Osteoblast (primary cell): ENCODE measurements at regions not wholly inside any gene's neighbourhood (a gene's known extent, or its start where the extent isn't known, plus 50 kb on each side); places are given as distances from the start of the nearest gene placed in this dataset.

ENCODE experiments used
- DNase-seq: peaks from one replicate; pipeline ENCODE4 v3.0.0; 2011; ENCODE audit warnings: low spot score, mixed read lengths; ENCODE audit not compliant: insufficient read length; ENCODE audit errors: missing footprints
- H2AFZ ChIP-seq: 2 replicates; pipeline ENCODE4 v1.6.0; 2011; ENCODE audit warnings: mild to moderate bottlenecking, low read length
- H3K27ac ChIP-seq: 2 replicates; pipeline ENCODE4 v1.5.1; 2011; ENCODE audit warnings: mild to moderate bottlenecking, low read depth, low read length, moderate library complexity
- H3K27me3 ChIP-seq: 2 replicates; pipeline ENCODE4 v1.6.0; 2012; ENCODE audit warnings: mild to moderate bottlenecking, control low read depth, inconsistent platforms, low read length, moderate library complexity; ENCODE audit not compliant: insufficient read depth
- H3K36me3 ChIP-seq: 2 replicates; pipeline ENCODE4 v1.5.1; 2011; ENCODE audit warnings: mild to moderate bottlenecking, low read length, control low read depth, moderate library complexity; ENCODE audit not compliant: insufficient read depth
- H3K4me1 ChIP-seq: 2 replicates; pipeline ENCODE4 v1.5.1; 2011; ENCODE audit warnings: mild to moderate bottlenecking, low read length, control low read depth, moderate library complexity; ENCODE audit not compliant: insufficient read depth
- H3K4me2 ChIP-seq: 2 replicates; pipeline ENCODE4 v1.6.0; 2011; ENCODE audit warnings: mild to moderate bottlenecking, low read length; ENCODE audit not compliant: insufficient read depth
- H3K4me3 ChIP-seq: fragments of 200-600 bp; sonication (generic); 3 replicates; pipeline ENCODE4 v1.5.1; 2012; ENCODE audit warnings: mild to moderate bottlenecking, low read length, inconsistent platforms; ENCODE audit not compliant: insufficient read depth
- H3K79me2 ChIP-seq: 2 replicates; pipeline ENCODE4 v1.6.0; 2012; ENCODE audit warnings: mild to moderate bottlenecking, low read length, control low read depth, inconsistent platforms; ENCODE audit not compliant: insufficient read depth
- H3K9me3 ChIP-seq: 2 replicates; pipeline ENCODE4 v1.5.1; 2011; ENCODE audit warnings: low read depth, low read length, control low read depth
- H4K20me1 ChIP-seq: 2 replicates; pipeline ENCODE4 v1.6.0; 2012; ENCODE audit warnings: mild to moderate bottlenecking, low read length, control low read depth; ENCODE audit not compliant: insufficient read depth
- CTCF ChIP-seq: IDR thresholded peaks from 2 replicates; pipeline ENCODE4 v1.5.1; 2011; ENCODE audit warnings: mild to moderate bottlenecking, low read depth, low read length, moderate library complexity; ENCODE audit errors: extremely low read depth

DNA sequence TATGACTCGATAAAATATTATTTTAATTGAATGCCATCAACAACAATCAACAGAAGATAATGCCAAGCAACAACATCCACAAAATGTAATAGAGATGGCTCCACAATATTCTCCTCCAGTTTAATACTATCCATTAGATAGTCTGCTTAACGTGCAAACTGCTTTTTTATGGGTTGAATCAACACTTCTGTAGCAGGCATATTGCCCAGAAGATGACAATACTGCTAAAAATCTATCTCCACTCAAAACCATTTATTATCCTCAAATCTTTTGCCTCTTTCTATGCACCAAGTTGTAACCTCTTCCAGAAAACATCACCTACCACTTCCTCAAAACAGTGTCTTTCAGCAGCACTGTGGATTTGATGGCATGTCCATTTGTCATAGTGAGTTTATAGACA lies 295.7 kb upstream of the LMCD1 start:
- no peak for DNase-seq
- Histone ChIP-seq H3K4me2 (no peak overlapping the region), H4K20me1 (no peaks in the 10 kb centered on the region), H3K9me3 (no peaks in the 10 kb centered on the region), H3K36me3 (no peaks in the 10 kb centered on the region), H3K4me1 (peaks cover 23% of the 10 kb centered on the region), H3K79me2 (no peaks in the 10 kb centered on the region), H2AFZ (no peak overlapping the region), H3K27ac (no peak overlapping the region), H3K27me3 (no peaks in the 10 kb centered on the region), H3K4me3 (no peak overlapping the region)
- TF ChIP-seq CTCF = no peak

DNA sequence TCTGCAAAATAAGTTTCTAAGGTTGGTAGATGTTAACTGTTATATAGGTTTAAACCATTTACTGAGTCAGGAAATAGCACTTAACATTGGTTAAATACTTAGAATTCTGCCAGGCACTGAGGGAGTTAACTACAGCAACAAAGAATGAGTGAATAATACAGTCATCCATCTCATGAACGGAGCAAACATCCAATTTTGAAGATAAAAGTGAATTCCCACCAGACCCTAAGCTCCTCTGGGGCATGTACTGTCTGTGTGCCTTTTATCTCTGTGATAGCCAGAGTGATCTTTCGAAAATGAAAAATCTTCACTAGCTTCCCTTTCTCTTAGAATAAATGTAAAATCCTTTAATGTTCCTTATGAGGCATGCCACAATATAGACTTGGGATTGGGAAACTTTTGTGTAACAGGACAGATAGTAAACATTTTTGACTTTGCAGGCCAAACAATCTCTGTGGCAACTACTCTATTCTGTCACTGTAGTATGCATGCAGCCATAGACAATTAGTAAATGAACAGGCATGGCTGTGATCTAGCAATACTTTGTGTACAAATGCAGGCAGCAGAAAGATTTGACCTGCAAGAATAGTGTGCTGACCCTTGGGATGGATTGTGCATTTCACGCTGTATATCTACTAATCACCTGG lies 294.5 kb upstream of the LMCD1 start:
- no peaks in the 10 kb centered on the region for H3K9me3 ChIP-seq
- peaks cover 29% of the 10 kb centered on the region for H3K4me1 ChIP-seq
- no peak overlapping the region for H3K4me3 ChIP-seq
- H3K27ac ChIP-seq = no peak overlapping the region
- no peak for TF ChIP-seq CTCF
- no peaks in the 10 kb centered on the region for H4K20me1 ChIP-seq
- no peaks in the 10 kb centered on the region for H3K27me3 ChIP-seq
- DNase-seq = no peak
- no peak overlapping the region for H3K4me2 ChIP-seq
- no peaks in the 10 kb centered on the region for H3K79me2 ChIP-seq
- no peaks in the 10 kb centered on the region for H3K36me3 ChIP-seq
- no peak overlapping the region for H2AFZ ChIP-seq

- Histone ChIP-seq H3K4me3 (no peak overlapping the region), H2AFZ (no peak overlapping the region), H3K27me3 (no peaks in the 10 kb centered on the region), H3K4me1 (peaks cover 21% of the 10 kb centered on the region), H4K20me1 (no peaks in the 10 kb centered on the region), H3K36me3 (no peaks in the 10 kb centered on the region), H3K79me2 (no peaks in the 10 kb centered on the region), H3K9me3 (no peaks in the 10 kb centered on the region), H3K27ac (no peak overlapping the region), H3K4me2 (no peak overlapping the region)
- DNase-seq = no peak
- TF ChIP-seq CTCF = no peak
Observed at GRCh38 chr3:8210882-8211341, 290.7 kb upstream of the LMCD1 start.

DNA sequence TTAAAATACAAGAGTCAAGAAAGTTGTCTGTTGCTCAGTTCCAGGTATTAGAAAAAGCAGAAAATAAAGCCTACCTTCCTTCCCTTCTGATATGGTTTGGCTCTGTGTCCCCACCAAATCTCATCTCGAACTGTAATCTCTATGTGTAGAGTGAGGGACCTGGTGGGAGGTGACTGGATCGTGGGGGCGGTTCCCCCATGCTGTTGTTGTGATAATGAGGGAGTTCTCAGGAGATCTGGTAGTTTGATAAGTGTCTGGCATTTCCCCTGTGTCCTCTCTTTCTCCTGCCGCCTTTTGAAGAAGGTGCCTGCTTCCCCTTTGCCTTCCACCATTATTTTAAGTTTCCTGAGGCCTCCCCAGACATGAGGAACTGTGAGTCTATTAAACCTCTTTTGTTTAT lies 288.8 kb upstream of the LMCD1 start:
- H3K36me3 ChIP-seq = no peaks in the 10 kb centered on the region
- H3K4me1 ChIP-seq = peaks cover 6% of the 10 kb centered on the region
- H3K9me3 ChIP-seq = no peaks in the 10 kb centered on the region
- H2AFZ ChIP-seq = no peak overlapping the region
- no peaks in the 10 kb centered on the region for H3K79me2 ChIP-seq
- TF ChIP-seq CTCF = no peak
- no peak overlapping the region for H3K27ac ChIP-seq
- H3K4me3 ChIP-seq = no peak overlapping the region
- no peak overlapping the region for H3K4me2 ChIP-seq
- H3K27me3 ChIP-seq = no peaks in the 10 kb centered on the region
- H4K20me1 ChIP-seq = no peaks in the 10 kb centered on the region
- no peak for DNase-seq
